HEK293 (cell line): ENCODE measurements at regions not wholly inside any gene's neighbourhood (a gene's known extent, or its start where the extent isn't known, plus 50 kb on each side); places are given as distances from the start of the nearest gene placed in this dataset.

Experiments used
- FEZF1 ChIP-seq: fragments of 450-650 bp; formaldehyde crosslinking; IDR thresholded peaks from 2 replicates; pipeline ENCODE4 v1.5.1; 2016; ENCODE audit warnings: missing biosample characterization, missing genetic modification characterization
- TF ChIP-seq, protein P1 (sequence below): fragments of 450-650 bp; formaldehyde crosslinking; IDR thresholded peaks from 2 replicates; pipeline ENCODE4 v1.5.1; 2016; ENCODE audit warnings: missing biosample characterization, missing genetic modification characterization
- TF ChIP-seq, protein P2 (sequence below): fragments of 450-650 bp; formaldehyde crosslinking; IDR thresholded peaks from 2 replicates; pipeline ENCODE4 v1.5.1; 2016; ENCODE audit warnings: missing biosample characterization, missing genetic modification characterization, low read depth

DNA sequence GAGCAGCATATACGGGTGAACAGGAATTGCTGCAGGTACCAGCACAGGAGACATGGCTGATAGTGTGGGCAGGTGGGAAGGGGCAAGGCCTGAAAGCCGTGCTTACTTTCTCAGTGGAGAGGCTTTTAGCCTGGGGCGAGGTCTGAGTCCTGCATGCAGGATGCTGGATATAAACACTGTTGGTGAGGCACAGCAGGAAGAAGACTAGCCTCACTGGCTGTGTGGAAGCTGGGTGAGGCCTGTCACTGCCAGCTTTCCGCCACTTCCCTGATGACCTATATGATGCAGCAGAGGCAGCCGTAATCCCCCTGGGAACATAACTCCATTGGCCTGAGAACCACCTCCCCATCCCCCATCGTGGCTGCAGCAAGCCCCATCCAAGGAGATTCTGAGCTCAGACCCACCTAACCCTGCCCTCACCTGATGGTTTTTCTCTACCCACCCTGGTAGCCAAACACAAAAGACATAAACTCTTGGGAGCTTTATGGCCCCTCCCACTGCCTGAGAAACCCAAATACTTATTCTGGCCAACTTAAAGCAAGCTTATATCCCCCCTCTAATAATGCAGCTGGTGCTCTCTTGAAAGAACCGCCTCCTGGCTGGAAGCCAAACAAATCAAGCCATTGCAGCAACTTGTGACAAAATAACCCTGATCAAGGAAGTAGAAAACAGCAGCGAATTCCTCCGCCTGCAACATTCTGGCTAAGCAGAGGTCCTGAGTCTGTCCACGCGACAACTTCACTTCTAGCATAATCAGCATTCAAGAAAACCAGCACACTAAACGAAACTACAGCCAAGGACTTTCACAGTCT, 54.6 kb upstream of the DSC1 start:
- TF ChIP-seq, protein P1, sequence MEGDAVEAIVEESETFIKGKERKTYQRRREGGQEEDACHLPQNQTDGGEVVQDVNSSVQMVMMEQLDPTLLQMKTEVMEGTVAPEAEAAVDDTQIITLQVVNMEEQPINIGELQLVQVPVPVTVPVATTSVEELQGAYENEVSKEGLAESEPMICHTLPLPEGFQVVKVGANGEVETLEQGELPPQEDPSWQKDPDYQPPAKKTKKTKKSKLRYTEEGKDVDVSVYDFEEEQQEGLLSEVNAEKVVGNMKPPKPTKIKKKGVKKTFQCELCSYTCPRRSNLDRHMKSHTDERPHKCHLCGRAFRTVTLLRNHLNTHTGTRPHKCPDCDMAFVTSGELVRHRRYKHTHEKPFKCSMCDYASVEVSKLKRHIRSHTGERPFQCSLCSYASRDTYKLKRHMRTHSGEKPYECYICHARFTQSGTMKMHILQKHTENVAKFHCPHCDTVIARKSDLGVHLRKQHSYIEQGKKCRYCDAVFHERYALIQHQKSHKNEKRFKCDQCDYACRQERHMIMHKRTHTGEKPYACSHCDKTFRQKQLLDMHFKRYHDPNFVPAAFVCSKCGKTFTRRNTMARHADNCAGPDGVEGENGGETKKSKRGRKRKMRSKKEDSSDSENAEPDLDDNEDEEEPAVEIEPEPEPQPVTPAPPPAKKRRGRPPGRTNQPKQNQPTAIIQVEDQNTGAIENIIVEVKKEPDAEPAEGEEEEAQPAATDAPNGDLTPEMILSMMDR (tag by site-specific recombination) = no peak
- TF ChIP-seq, protein P2, sequence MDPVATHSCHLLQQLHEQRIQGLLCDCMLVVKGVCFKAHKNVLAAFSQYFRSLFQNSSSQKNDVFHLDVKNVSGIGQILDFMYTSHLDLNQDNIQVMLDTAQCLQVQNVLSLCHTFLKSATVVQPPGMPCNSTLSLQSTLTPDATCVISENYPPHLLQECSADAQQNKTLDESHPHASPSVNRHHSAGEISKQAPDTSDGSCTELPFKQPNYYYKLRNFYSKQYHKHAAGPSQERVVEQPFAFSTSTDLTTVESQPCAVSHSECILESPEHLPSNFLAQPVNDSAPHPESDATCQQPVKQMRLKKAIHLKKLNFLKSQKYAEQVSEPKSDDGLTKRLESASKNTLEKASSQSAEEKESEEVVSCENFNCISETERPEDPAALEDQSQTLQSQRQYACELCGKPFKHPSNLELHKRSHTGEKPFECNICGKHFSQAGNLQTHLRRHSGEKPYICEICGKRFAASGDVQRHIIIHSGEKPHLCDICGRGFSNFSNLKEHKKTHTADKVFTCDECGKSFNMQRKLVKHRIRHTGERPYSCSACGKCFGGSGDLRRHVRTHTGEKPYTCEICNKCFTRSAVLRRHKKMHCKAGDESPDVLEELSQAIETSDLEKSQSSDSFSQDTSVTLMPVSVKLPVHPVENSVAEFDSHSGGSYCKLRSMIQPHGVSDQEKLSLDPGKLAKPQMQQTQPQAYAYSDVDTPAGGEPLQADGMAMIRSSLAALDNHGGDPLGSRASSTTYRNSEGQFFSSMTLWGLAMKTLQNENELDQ (tag by site-specific recombination) = no peak
- TF ChIP-seq FEZF1 (tag by site-specific recombination) = no peak
